Hepatocyte (in vitro differentiated cells): ENCODE measurements at regions not wholly inside any gene's neighbourhood (a gene's known extent, or its start where the extent isn't known, plus 50 kb on each side); places are given as distances from the start of the nearest gene placed in this dataset.

Experiments used
- EZH2 ChIP-seq: fragments of 200-600 bp; sonication (generic); IDR thresholded peaks from 2 replicates; pipeline ENCODE4 v1.6.1; 2016; ENCODE audit warnings: antibody characterized with exemption, mild to moderate bottlenecking, borderline replicate concordance
- EZH2phosphoT487 ChIP-seq: fragments of 200-600 bp; sonication (generic); IDR thresholded peaks from one replicate; pipeline ENCODE4 v1.6.1; 2018; ENCODE audit warnings: antibody characterized with exemption, mild to moderate bottlenecking, low read depth, moderate library complexity; ENCODE audit not compliant: unreplicated experiment, severe bottlenecking
- TF ChIP-seq, protein P1 (sequence below): fragments of 200-600 bp; sonication (generic); IDR thresholded peaks from 2 replicates; pipeline ENCODE4 v1.5.1; 2016; ENCODE audit warnings: antibody characterized with exemption, mild to moderate bottlenecking; ENCODE audit not compliant: poor library complexity

DNA sequence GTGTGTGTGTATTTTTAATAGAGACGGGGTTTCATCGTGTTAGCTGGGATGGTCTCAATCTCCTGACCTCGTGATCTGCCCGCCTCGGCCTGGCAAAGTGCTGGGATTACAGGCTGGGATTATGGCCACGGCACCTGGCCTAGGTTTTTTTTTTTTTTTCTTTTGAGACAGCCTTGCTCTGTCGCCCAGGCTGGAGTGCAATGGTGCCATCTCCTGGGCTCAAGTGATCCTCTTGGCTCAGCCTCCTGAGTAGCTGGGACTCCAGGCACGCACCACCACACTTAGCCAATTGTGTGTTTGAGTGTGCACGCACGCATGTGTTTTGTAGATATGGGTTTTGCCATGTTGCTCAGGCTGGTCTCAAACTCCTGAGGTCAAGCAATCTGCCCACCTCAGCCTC is 629.8 kb downstream of the ETV1 start:
- TF ChIP-seq, protein P1, sequence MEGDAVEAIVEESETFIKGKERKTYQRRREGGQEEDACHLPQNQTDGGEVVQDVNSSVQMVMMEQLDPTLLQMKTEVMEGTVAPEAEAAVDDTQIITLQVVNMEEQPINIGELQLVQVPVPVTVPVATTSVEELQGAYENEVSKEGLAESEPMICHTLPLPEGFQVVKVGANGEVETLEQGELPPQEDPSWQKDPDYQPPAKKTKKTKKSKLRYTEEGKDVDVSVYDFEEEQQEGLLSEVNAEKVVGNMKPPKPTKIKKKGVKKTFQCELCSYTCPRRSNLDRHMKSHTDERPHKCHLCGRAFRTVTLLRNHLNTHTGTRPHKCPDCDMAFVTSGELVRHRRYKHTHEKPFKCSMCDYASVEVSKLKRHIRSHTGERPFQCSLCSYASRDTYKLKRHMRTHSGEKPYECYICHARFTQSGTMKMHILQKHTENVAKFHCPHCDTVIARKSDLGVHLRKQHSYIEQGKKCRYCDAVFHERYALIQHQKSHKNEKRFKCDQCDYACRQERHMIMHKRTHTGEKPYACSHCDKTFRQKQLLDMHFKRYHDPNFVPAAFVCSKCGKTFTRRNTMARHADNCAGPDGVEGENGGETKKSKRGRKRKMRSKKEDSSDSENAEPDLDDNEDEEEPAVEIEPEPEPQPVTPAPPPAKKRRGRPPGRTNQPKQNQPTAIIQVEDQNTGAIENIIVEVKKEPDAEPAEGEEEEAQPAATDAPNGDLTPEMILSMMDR = no peak
- TF ChIP-seq EZH2 (no peak), EZH2phosphoT487 (no peak)
